Nephron (organoid): ENCODE measurements at regions not wholly inside any gene's neighbourhood (a gene's known extent, or its start where the extent isn't known, plus 50 kb on each side); places are given as distances from the start of the nearest gene placed in this dataset.

Source experiments
- H3K27ac Mint-ChIP-seq, 3 experiments: 2 replicates each; pipeline ENCODE4 v1.8.0; 2020; ENCODE audit warnings: mixed read lengths in 3 of 3, mild to moderate bottlenecking in 2 of 3, moderate library complexity in 1 of 3
- H3K27me3 Mint-ChIP-seq: 2 replicates; pipeline ENCODE4 v1.8.0; 2021; ENCODE audit warnings: low read depth, mild to moderate bottlenecking, moderate library complexity, mixed read lengths
- H3K36me3 Mint-ChIP-seq: 2 replicates; pipeline ENCODE4 v1.8.0; 2020; ENCODE audit warnings: low read depth, mixed read lengths
- H3K4me1 Mint-ChIP-seq: 2 replicates; pipeline ENCODE4 v1.8.0; 2020; ENCODE audit warnings: mixed read lengths
- H3K4me3 Mint-ChIP-seq, 3 experiments: 2 replicates each; pipeline ENCODE4 v1.8.0; 2020; ENCODE audit warnings: mild to moderate bottlenecking in 3 of 3, mixed read lengths in 3 of 3, moderate library complexity in 2 of 3
- H3K9me3 Mint-ChIP-seq: 2 replicates; pipeline ENCODE4 v1.8.0; 2020; ENCODE audit warnings: mixed read lengths
- TF ChIP-seq, protein P1 (sequence below), 3 experiments: fragments of 200-600 bp; sonication (generic); IDR thresholded peaks; one replicate each; pipeline ENCODE4 v1.5.0; 2021; ENCODE audit warnings: antibody characterized with exemption in 3 of 3; ENCODE audit not compliant: unreplicated experiment in 3 of 3

DNA sequence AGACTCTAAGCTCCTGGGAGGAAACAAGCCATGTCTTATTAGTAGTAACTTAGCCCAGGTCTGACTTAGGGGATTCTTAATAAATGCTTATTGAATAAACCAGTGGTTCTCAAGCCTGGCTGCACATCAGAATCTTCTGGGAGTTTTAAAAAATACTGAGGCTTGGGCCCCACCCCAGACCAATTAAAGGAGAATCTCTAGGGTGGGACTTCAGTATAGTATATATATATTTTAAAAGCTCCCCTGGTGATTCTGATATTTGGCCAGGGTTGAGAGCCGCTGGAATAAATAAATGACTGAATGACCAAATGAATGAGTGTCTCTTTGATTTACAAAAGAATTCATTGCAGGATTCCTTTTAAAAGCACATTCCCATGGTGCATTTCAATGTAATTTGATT lies 151.5 kb upstream of the GSC start:
- H3K4me1 Mint-ChIP-seq = no peaks in the 10 kb centered on the region
- H3K9me3 Mint-ChIP-seq = peaks cover 3% of the 10 kb centered on the region

DNA sequence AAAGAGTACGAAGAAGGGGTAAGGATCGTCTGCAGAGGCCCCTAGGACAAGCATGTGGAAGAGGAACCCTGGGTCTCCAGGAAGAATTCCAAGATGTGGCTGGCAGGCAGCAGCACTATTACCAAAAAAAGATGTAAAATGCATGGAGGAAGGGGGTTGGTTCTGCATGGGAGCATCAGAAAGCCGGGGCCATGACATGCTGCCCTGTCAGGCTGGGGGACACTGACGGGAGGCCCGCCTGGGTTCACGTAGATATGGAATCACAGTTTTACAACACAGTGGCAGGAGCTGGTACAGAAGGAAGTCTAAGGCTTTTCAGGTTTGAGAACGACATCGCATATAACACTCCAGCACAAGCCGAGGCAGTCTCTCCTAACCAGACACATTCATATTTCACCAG lies 150.0 kb upstream of the GSC start:
- peaks cover 23% of the 10 kb centered on the region for H3K27me3 Mint-ChIP-seq
- TF ChIP-seq, protein P1, sequence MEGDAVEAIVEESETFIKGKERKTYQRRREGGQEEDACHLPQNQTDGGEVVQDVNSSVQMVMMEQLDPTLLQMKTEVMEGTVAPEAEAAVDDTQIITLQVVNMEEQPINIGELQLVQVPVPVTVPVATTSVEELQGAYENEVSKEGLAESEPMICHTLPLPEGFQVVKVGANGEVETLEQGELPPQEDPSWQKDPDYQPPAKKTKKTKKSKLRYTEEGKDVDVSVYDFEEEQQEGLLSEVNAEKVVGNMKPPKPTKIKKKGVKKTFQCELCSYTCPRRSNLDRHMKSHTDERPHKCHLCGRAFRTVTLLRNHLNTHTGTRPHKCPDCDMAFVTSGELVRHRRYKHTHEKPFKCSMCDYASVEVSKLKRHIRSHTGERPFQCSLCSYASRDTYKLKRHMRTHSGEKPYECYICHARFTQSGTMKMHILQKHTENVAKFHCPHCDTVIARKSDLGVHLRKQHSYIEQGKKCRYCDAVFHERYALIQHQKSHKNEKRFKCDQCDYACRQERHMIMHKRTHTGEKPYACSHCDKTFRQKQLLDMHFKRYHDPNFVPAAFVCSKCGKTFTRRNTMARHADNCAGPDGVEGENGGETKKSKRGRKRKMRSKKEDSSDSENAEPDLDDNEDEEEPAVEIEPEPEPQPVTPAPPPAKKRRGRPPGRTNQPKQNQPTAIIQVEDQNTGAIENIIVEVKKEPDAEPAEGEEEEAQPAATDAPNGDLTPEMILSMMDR (IDR thresholded peaks at IDR 0.05; ENCODE audit: unreplicated experiment in 3 of 3) = no peak
- no peak overlapping the region for H3K27ac Mint-ChIP-seq
- peaks cover 3% of the 10 kb centered on the region for H3K9me3 Mint-ChIP-seq
- no peaks in the 10 kb centered on the region for H3K36me3 Mint-ChIP-seq
- H3K4me1 Mint-ChIP-seq = no peaks in the 10 kb centered on the region
- no peak overlapping the region for H3K4me3 Mint-ChIP-seq

More for the DNA sequence above, 151.5 kb upstream of the GSC start:
- TF ChIP-seq, protein P1 (IDR thresholded peaks at IDR 0.05; ENCODE audit: unreplicated experiment in 3 of 3) = no peak
- no peak overlapping the region for H3K4me3 Mint-ChIP-seq
- no peak overlapping the region for H3K27ac Mint-ChIP-seq
- H3K27me3 Mint-ChIP-seq = peaks cover 17% of the 10 kb centered on the region
- H3K36me3 Mint-ChIP-seq = no peaks in the 10 kb centered on the region

DNA sequence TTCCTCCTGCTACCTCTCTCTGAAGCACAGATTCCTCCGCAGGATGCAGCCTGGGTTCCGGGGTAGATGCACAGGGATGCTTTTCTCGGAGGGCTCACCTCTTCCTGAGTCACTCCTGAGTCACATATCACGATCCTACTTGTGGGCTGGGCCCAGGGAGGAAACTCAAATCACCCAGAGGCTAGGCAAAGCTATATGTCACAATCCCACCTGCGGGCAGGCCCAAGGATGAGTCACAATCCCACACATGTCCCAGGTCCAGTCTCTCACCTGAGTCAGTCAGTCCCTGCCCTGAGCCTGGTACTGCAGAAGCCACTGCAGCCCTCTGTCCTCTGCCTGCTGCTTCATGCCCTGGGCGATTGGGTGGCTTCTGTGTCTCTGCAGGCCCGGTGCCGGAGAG lies 149.0 kb upstream of the GSC start:
- TF ChIP-seq, protein P1 (IDR thresholded peaks at IDR 0.05; ENCODE audit: unreplicated experiment in 3 of 3) = no peak
- Mint-ChIP-seq H3K27ac (no peak overlapping the region), H3K36me3 (no peaks in the 10 kb centered on the region), H3K27me3 (peaks cover 23% of the 10 kb centered on the region), H3K4me1 (no peaks in the 10 kb centered on the region), H3K4me3 (no peak overlapping the region), H3K9me3 (peaks cover 3% of the 10 kb centered on the region)

DNA sequence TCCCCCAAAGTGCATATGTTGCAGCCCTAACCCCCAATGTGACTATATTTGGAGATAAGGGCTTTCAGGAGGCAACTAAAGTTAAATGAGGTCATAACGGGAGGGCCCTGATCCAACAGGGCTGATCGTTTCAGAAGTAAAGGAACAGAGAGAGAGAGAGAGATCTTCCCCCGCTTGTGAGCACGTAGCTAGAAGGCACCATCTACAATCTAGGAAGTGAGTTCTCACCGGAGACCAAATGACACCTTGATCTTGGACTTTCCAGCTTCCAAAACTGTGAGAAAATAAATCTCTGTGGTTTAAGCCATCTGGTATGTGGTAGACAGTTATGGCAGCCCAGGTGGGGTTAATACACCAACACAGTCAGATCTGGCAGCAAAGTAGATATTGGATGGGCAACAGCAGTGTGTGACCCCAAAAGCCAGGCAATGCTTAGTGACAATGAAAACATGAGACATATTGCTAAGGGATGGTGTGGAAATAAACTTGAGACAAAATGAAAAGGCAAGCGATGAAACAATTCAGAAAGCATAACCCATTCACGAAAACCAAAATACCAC lies 147.2 kb upstream of the GSC start:
- TF ChIP-seq, protein P1 (IDR thresholded peaks at IDR 0.05; ENCODE audit: unreplicated experiment in 3 of 3) = no peak
- H3K4me3 Mint-ChIP-seq = no peak overlapping the region
- no peaks in the 10 kb centered on the region for H3K36me3 Mint-ChIP-seq
- no peaks in the 10 kb centered on the region for H3K4me1 Mint-ChIP-seq
- no peaks in the 10 kb centered on the region for H3K9me3 Mint-ChIP-seq
- peaks cover 17% of the 10 kb centered on the region for H3K27me3 Mint-ChIP-seq
- no peak overlapping the region for H3K27ac Mint-ChIP-seq

DNA sequence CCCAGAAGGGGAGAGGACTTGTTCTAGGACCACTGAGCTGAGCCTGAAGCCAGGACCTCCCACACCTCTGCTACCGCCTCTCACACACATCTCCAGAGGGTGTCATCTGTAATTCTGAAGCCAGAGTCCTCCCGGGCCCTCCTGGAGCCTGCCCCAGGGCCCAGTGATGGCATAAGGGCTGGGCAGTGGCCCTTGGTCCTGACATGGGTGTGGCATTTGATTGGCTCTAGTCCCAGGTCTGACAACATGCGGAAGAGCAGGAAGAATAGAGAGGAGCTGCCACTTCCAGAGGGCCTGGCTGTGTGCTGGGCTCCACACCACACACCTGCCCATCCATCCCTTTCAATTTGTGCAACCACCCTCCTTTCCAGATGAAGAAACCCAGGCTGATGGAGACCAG lies 144.3 kb upstream of the GSC start:
- Mint-ChIP-seq H3K27ac (no peak overlapping the region), H3K27me3 (peaks cover 22% of the 10 kb centered on the region), H3K36me3 (no peaks in the 10 kb centered on the region), H3K9me3 (peaks cover 16% of the 10 kb centered on the region), H3K4me1 (no peaks in the 10 kb centered on the region), H3K4me3 (no peak overlapping the region)
- TF ChIP-seq, protein P1 (IDR thresholded peaks at IDR 0.05; ENCODE audit: unreplicated experiment in 3 of 3) = no peak

DNA sequence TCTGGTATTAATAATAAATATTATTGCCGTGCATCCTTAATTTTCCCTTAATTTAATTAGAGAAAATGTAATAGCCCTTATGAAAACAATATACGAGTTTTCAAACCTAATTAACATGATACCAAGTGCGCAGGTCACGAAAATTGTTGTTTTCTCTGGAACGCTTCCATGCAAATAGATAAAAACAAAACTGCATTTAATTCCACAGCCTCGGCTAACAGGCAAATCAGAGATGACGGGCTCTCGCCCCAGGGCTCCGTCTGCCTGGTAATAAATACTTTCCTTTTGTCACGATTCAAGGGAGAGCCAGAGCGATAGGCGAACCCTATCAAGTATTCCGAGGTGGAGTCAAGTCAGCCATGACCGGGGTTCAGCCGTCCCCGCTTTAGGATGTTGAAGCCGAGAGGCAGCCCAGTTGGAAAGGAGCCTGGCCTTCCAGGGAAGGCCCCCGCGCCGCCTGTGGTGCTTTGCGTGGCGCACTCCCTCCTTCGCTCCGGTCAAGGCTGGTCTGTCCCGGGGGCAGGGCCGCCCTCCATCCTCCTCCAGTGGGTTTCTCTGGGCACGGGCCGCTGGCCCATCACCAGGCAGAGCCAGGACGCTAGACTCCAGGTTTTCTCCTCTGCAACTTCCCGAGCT lies 137.8 kb upstream of the GSC start:
- H3K36me3 Mint-ChIP-seq = no peaks in the 10 kb centered on the region
- H3K4me3 Mint-ChIP-seq = peak overlapping the region in 2 of 3 experiments; percentile 35 to 42
- H3K27me3 Mint-ChIP-seq = peaks cover 22% of the 10 kb centered on the region
- peak overlapping the region in 2 of 3 experiments; percentile 82 to 84 for H3K27ac Mint-ChIP-seq
- TF ChIP-seq, protein P1 (IDR thresholded peaks at IDR 0.05; ENCODE audit: unreplicated experiment in 3 of 3) = no peak
- peaks cover 16% of the 10 kb centered on the region for H3K4me1 Mint-ChIP-seq
- H3K9me3 Mint-ChIP-seq = peaks cover 16% of the 10 kb centered on the region
